ENCODE measurements at regions not wholly inside any gene's neighbourhood (a gene's known extent, or its start where the extent isn't known, plus 50 kb on each side); places are given as distances from the start of the nearest gene placed in this dataset.

GRCh38 chr22:49160261-49161001 is 667.2 kb downstream of the BRD1 start:
- Histone ChIP-seq H3K4me3 (ENCODE audit: low read length) (no peak overlapping the region), H3K36me3 (replicated peaks; ENCODE audit: insufficient read depth, low read length) (no peaks in the 10 kb centered on the region), H2AFZ (ENCODE audit: low read length) (no peak overlapping the region), H3K27ac (ENCODE audit: low read length) (no peak overlapping the region), H3K79me2 (ENCODE audit: low read length) (no peaks in the 10 kb centered on the region), H3F3A (ENCODE audit: insufficient read depth, low read length) (no peaks in the 10 kb centered on the region), H3K9me2 (replicated peaks; ENCODE audit: insufficient read depth, low read length) (no peaks in the 10 kb centered on the region), H4K20me1 (ENCODE audit: insufficient read depth, low read length) (no peaks in the 10 kb centered on the region), H3K9ac (ENCODE audit: low read length) (no peak overlapping the region), H3K27me3 (replicated peaks; ENCODE audit: insufficient read depth, low read length) (peaks cover 79% of the 10 kb centered on the region), H3K4me1 (ENCODE audit: low read length) (no peaks in the 10 kb centered on the region), H3K9me3 (replicated peaks; ENCODE audit: insufficient read depth, low read length) (no peaks in the 10 kb centered on the region), H3K4me2 (ENCODE audit: low read depth, low read length) (no peak overlapping the region)
- no peak for DNase-seq
- TF ChIP-seq CTCF (IDR thresholded peaks at IDR 0.05; ENCODE audit: low read length): no peak
- no peak for TF ChIP-seq EZH2 (optimal IDR thresholded peaks at IDR 0.05; ENCODE audit: low read depth, low read length)
- no peak for TF ChIP-seq EZH2phosphoT487 (IDR thresholded peaks at IDR 0.05; ENCODE audit: low read length)

DNA sequence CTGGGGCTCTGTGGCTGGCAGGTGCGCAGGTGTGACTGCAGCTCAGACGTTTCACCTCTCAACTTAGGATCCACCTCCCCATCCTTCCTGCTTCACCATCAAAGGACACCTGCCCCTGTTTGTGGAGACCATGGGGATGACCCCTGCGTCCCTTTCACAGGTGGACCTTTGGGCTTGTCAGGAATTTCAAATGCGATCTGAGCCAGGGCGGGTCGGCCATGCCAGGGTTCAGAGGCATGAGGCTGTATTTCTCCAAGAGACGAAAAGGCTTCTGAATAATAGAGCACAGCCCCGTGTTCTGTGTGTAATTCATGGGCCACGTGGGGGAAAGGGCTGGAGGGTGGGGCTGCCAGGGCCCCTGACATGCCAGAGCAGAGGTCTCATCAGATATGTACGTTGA is 668.0 kb downstream of the BRD1 start:
- no peaks in the 10 kb centered on the region for H3K9me2 ChIP-seq (replicated peaks; ENCODE audit: insufficient read depth, low read length)
- no peak overlapping the region for H3K9ac ChIP-seq (ENCODE audit: low read length)
- no peak overlapping the region for H3K4me2 ChIP-seq (ENCODE audit: low read depth, low read length)
- no peak overlapping the region for H3K4me3 ChIP-seq (ENCODE audit: low read length)
- H3K27ac ChIP-seq (ENCODE audit: low read length): no peak overlapping the region
- no peaks in the 10 kb centered on the region for H3F3A ChIP-seq (ENCODE audit: insufficient read depth, low read length)
- H3K36me3 ChIP-seq (replicated peaks; ENCODE audit: insufficient read depth, low read length): no peaks in the 10 kb centered on the region
- no peaks in the 10 kb centered on the region for H4K20me1 ChIP-seq (ENCODE audit: insufficient read depth, low read length)
- DNase-seq: no peak
- TF ChIP-seq CTCF (IDR thresholded peaks at IDR 0.05; ENCODE audit: low read length) (no peak), EZH2 (optimal IDR thresholded peaks at IDR 0.05; ENCODE audit: low read depth, low read length) (no peak)
- H3K9me3 ChIP-seq (replicated peaks; ENCODE audit: insufficient read depth, low read length): no peaks in the 10 kb centered on the region
- H3K4me1 ChIP-seq (ENCODE audit: low read length): no peaks in the 10 kb centered on the region
- no peaks in the 10 kb centered on the region for H3K79me2 ChIP-seq (ENCODE audit: low read length)
- H2AFZ ChIP-seq (ENCODE audit: low read length): no peak overlapping the region
- peaks cover 73% of the 10 kb centered on the region for H3K27me3 ChIP-seq (replicated peaks; ENCODE audit: insufficient read depth, low read length)

- no peaks in the 10 kb centered on the region for H3F3A ChIP-seq (ENCODE audit: insufficient read depth, low read length)
- H3K27me3 ChIP-seq (replicated peaks; ENCODE audit: insufficient read depth, low read length): peaks cover 72% of the 10 kb centered on the region
- DNase-seq: no peak
- no peak overlapping the region for H2AFZ ChIP-seq (ENCODE audit: low read length)
- H3K4me1 ChIP-seq (ENCODE audit: low read length): no peaks in the 10 kb centered on the region
- H3K4me2 ChIP-seq (ENCODE audit: low read depth, low read length): no peak overlapping the region
- no peaks in the 10 kb centered on the region for H3K9me3 ChIP-seq (replicated peaks; ENCODE audit: insufficient read depth, low read length)
- no peak overlapping the region for H3K27ac ChIP-seq (ENCODE audit: low read length)
- H3K9ac ChIP-seq (ENCODE audit: low read length): no peak overlapping the region
- H3K4me3 ChIP-seq (ENCODE audit: low read length): no peak overlapping the region
- no peaks in the 10 kb centered on the region for H3K79me2 ChIP-seq (ENCODE audit: low read length)
- H4K20me1 ChIP-seq (ENCODE audit: insufficient read depth, low read length): no peaks in the 10 kb centered on the region
- TF ChIP-seq CTCF (IDR thresholded peaks at IDR 0.05; ENCODE audit: low read length) (no peak), EZH2 (optimal IDR thresholded peaks at IDR 0.05; ENCODE audit: low read depth, low read length) (no peak)
- H3K36me3 ChIP-seq (replicated peaks; ENCODE audit: insufficient read depth, low read length): no peaks in the 10 kb centered on the region
- H3K9me2 ChIP-seq (replicated peaks; ENCODE audit: insufficient read depth, low read length): no peaks in the 10 kb centered on the region
Observed at GRCh38 chr22:49158741-49159564, 668.7 kb downstream of the BRD1 start.

All from MM.1S (cell line).